HG03039 (cell line): ENCODE measurements at regions not wholly inside any gene's neighbourhood (a gene's known extent, or its start where the extent isn't known, plus 50 kb on each side); places are given as distances from the start of the nearest gene placed in this dataset.
"Not testable (repeated sequence)": the region's sequence is repeated elsewhere in the genome, so short reads cannot be mapped to it uniquely, and the experiment has no call there.

ENCODE experiments used
- ATAC-seq: cut with Tn5 transposase; IDR thresholded peaks from one replicate; pipeline ENCODE4 v1.9.1; 2021; ENCODE audit warnings: mild to moderate bottlenecking, moderate library complexity; ENCODE audit not compliant: unreplicated experiment

- no peak for ATAC-seq
Measured at GRCh38 chrX:121832446-121832845, 785.0 kb downstream of the GLUD2 start.

GRCh38 chrX:121836000-121836399, 788.6 kb downstream of the GLUD2 start:
- ATAC-seq: no peak

- ATAC-seq: no peak
Measured at GRCh38 chrX:121851033-121851432, 803.6 kb downstream of the GLUD2 start.

GRCh38 chrX:121853762-121854613, 806.6 kb downstream of the GLUD2 start:
- no peak for ATAC-seq

GRCh38 chrX:121854614-121854911, 807.2 kb downstream of the GLUD2 start:
- no peak for ATAC-seq

GRCh38 chrX:121858867-121859647, 811.6 kb downstream of the GLUD2 start:
- no peak for ATAC-seq

GRCh38 chrX:121863976-121864375, 816.6 kb downstream of the GLUD2 start:
- no peak for ATAC-seq

GRCh38 chrX:121864561-121864960, 817.2 kb downstream of the GLUD2 start:
- ATAC-seq: no peak

GRCh38 chrX:121869876-121870477, 822.6 kb downstream of the GLUD2 start:
- no peak for ATAC-seq

GRCh38 chrX:121871122-121871521, 823.7 kb downstream of the GLUD2 start:
- no peak for ATAC-seq

GRCh38 chrX:121876305-121876704, 828.9 kb downstream of the GLUD2 start:
- ATAC-seq: no peak

GRCh38 chrX:121877337-121877736, 829.9 kb downstream of the GLUD2 start:
- not testable (repeated sequence) for ATAC-seq

GRCh38 chrX:121886557-121886956, 839.1 kb downstream of the GLUD2 start:
- ATAC-seq: no peak

GRCh38 chrX:121894756-121895155, 847.3 kb downstream of the GLUD2 start:
- no peak for ATAC-seq

GRCh38 chrX:121902463-121902862, 855.1 kb downstream of the GLUD2 start:
- ATAC-seq: no peak

- no peak for ATAC-seq
Measured at GRCh38 chrX:121903961-121904360, 856.6 kb downstream of the GLUD2 start.

GRCh38 chrX:121921258-121921657, 873.8 kb downstream of the GLUD2 start:
- no peak for ATAC-seq

- ATAC-seq: no peak
Measured at GRCh38 chrX:121931567-121931966, 884.2 kb downstream of the GLUD2 start.

- no peak for ATAC-seq
Measured at GRCh38 chrX:121932688-121933087, 885.3 kb downstream of the GLUD2 start.

- no peak for ATAC-seq
Measured at GRCh38 chrX:121949041-121949760, 901.8 kb downstream of the GLUD2 start.

GRCh38 chrX:121958886-121959285, 911.5 kb downstream of the GLUD2 start:
- no peak for ATAC-seq
